ENCODE measurements at regions not wholly inside any gene's neighbourhood (a gene's known extent, or its start where the extent isn't known, plus 50 kb on each side); places are given as distances from the start of the nearest gene placed in this dataset.

- Mint-ChIP-seq H3K36me3 (ENCODE audit: insufficient read depth in 1 of 3, low read depth in 3 of 3) (no peaks in the 10 kb centered on the region), H3K27me3 (ENCODE audit: low read depth) (no peaks in the 10 kb centered on the region), H3K4me1 (no peaks in the 10 kb centered on the region), H3K27ac (no peak overlapping the region), H3K9me3 (no peaks in the 10 kb centered on the region), H3K4me3 (no peak overlapping the region)
- H2AK5ac ChIP-seq (ENCODE audit: insufficient read length, low read length), result no peak overlapping the region
- H2BK20ac ChIP-seq (ENCODE audit: low read depth, low read length, poor library complexity, severe bottlenecking), result no peak overlapping the region
- H3K18ac ChIP-seq (ENCODE audit: insufficient read length, low read depth, low read length), result no peak overlapping the region
- no peak overlapping the region for H4K8ac ChIP-seq (replicated peaks; ENCODE audit: insufficient read length, low read depth, low read length)
- H3K79me1 ChIP-seq (ENCODE audit: insufficient read depth, low read depth, low read length, poor library complexity, severe bottlenecking), result no peaks in the 10 kb centered on the region
- no peak overlapping the region for H2AFZ ChIP-seq (ENCODE audit: low read length)
- DNase-seq, result no peak
- no peak for TF ChIP-seq CTCF (conservative IDR thresholded peaks at IDR 0.05)
- no peak overlapping the region for H2BK12ac ChIP-seq (ENCODE audit: insufficient read length, low read depth, low read length)
- no peak overlapping the region for H4K5ac ChIP-seq (ENCODE audit: insufficient read length, low read depth, low read length)
- no peak overlapping the region for H2BK5ac ChIP-seq (ENCODE audit: insufficient read length, low read length)
- no peak overlapping the region for H3K27ac ChIP-seq (ENCODE audit: insufficient read length, low read depth, low read length)
- no peak overlapping the region for H3K56ac ChIP-seq (ENCODE audit: insufficient read length, low read depth, low read length)
- no peak overlapping the region for H3K4ac ChIP-seq (ENCODE audit: low read depth, low read length)
- H3K79me2 ChIP-seq (ENCODE audit: insufficient read depth, low read length), result no peaks in the 10 kb centered on the region
- H3K23ac ChIP-seq (ENCODE audit: insufficient read length, low read depth, low read length), result no peak overlapping the region
- H2BK120ac ChIP-seq (ENCODE audit: low read depth, low read length, poor library complexity, severe bottlenecking), result no peak overlapping the region
- no peak overlapping the region for H2BK15ac ChIP-seq (ENCODE audit: low read depth, low read length)
- no CpG with 5 or more reads among the region's 3 CpGs for WGBS (ENCODE audit: extremely low coverage, insufficient read length, low lambda C conversion rate)
- no peak overlapping the region for H3K4me2 ChIP-seq (ENCODE audit: insufficient read depth, insufficient read length, low read length)
- no peak overlapping the region for H4K91ac ChIP-seq (ENCODE audit: insufficient read length, low read depth, low read length)
- no peak overlapping the region for H3K9ac ChIP-seq (ENCODE audit: extremely low read depth, insufficient read length, low read length)
- H3K4me1 ChIP-seq (ENCODE audit: insufficient read depth, low read length), result no peaks in the 10 kb centered on the region
- no peaks in the 10 kb centered on the region for H3K23me2 ChIP-seq (ENCODE audit: insufficient read length, low read depth, low read length, poor library complexity, severe bottlenecking)
- no peaks in the 10 kb centered on the region for H3K9me3 ChIP-seq (ENCODE audit: control insufficient read depth, low read depth, low read length)
- no peak overlapping the region for H3K14ac ChIP-seq (ENCODE audit: insufficient read depth, low read length)
- H3T11ph ChIP-seq (ENCODE audit: low read length), result no peak overlapping the region
- H3K27me3 ChIP-seq (ENCODE audit: insufficient read depth, low read length), result no peaks in the 10 kb centered on the region
- no peaks in the 10 kb centered on the region for H4K20me1 ChIP-seq (ENCODE audit: control insufficient read depth, insufficient read depth, insufficient read length)
Observed at GRCh38 chr13:65166675-65167074, 2063.5 kb downstream of the PCDH9 start.
